NCI-H2227 (cell line): ENCODE measurements at regions not wholly inside any gene's neighbourhood (a gene's known extent, or its start where the extent isn't known, plus 50 kb on each side); places are given as distances from the start of the nearest gene placed in this dataset.

Source experiments
- DNase-seq: peaks from one replicate; lab custom pipeline; 2025; ENCODE audit not compliant: unreplicated experiment; lab: John Stamatoyannopoulos, UW

GRCh38 chr10:4498711-4499251 is 327.2 kb upstream of the AKR1E2 start:
- no peak for DNase-seq

- DNase-seq = no peak
These were observed 331.5 kb upstream of the AKR1E2 start for GRCh38 chr10:4494551-4494950.

DNA sequence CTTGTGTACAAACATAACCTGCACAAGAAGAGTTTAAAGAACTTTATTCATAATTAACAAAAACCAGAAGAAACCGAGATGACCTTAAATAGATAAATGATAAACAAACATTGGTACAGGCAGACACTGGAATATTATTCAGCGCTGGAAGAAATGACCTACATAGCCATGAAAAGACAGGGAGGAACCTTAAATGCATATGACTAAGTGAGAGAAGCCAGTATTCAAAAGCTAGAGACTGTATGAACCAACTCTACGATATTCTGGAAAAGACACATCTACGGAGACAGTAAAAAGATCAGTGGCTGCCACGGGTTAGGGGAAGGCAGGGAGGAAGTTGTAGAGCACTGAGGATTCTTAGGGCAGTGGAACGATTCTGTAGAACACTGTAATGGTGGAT is 333.8 kb upstream of the AKR1E2 start:
- no peak for DNase-seq

DNA sequence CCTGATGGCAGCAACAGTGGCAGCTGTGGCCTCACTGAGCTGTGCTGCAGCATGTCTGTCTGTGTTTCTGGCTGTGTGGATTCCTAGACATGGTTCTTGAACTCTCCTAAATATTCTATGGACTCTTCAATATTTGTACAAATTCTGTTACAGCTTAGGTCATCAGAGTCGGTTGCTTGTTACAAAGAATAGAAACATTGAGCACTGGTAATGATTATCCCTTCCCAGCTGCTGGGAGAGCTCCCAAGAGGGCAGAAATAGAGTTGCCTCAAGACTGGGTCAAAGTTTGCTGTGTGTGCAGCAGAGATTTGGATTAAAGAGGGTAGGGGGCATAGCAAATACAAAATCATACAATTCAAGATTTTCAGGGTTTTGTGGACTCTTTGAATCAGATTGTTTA is 337.1 kb upstream of the AKR1E2 start:
- DNase-seq = no peak

DNA sequence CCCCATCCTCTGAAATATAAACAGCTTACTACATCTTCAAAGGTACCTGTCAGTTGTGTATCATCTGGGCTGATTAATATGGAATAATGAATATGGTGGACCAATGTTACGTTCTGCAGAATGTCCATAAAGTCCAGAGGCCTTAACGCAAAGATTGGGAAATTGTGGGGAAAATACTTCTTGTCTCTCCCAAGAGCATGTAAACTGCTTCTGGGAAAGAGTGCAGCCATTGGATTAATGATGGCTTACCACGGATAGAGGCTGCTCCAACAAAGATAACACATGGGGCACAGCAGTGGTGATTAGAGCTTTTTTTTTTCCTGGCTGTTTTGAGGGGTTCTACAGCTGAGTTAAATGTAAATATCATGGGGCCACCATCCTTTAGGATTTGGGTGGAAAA is 340.4 kb upstream of the AKR1E2 start:
- no peak for DNase-seq

DNA sequence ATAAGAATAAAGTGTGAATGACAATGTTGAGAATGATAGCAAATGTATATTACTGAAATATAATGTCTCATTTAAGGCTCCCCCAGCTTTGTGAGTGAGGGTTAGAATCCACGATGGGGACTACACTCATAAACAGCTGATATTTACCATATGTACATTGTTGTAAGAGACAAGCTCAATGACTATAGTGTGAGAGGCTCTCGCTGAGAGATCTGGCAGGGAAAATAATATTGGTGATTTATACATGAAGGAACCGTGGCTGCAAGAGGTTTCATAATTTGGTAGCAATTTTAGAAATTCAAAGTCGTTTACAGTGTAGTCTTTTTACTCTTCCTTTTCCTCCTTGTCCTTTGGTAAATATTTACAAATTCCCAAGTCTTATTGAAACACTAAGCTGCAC is 342.2 kb upstream of the AKR1E2 start:
- DNase-seq = no peak

- no peak for DNase-seq
These were observed 343.3 kb upstream of the AKR1E2 start for GRCh38 chr10:4482659-4483058.

DNA sequence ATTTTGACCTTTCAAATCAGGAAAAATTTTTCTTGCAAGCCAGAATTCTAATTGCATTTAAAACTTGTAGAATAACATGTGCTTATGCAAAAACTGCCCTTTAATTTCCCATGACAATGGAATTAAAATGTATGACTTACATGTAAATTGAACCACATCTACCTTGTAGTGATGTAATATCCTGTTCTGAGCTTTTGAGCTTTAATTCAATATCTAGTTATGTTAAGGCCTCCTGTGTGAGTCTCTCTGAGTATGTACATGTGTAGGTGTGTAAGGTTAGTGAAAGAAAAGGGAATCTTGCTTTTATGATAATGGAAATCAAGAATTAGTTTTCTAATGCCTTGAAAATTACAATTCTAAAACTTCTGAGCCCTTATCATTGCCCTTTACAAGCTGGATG is 344.8 kb upstream of the AKR1E2 start:
- DNase-seq = no peak

- DNase-seq = no peak
These were observed 346.7 kb upstream of the AKR1E2 start for GRCh38 chr10:4479342-4479741.

DNA sequence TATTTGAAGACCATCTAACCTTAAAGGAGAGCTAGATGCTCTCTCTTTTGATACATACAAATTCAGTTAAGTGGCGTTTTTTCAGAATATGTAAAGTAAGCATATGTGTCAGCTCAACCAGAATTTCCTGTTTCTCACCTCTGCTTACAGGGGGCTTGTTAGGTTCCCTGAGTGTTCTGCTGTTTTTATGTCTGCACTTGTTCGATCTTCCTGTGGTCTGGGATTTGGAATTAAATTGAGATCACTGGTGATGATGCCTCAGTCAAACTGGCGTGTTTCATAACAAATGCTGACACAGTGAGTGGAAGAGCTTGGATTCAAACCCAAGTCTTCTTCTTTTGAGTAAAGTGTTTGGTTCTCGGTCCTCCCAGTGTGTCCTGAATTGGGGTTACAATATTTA is 348.3 kb upstream of the AKR1E2 start:
- DNase-seq = no peak

DNA sequence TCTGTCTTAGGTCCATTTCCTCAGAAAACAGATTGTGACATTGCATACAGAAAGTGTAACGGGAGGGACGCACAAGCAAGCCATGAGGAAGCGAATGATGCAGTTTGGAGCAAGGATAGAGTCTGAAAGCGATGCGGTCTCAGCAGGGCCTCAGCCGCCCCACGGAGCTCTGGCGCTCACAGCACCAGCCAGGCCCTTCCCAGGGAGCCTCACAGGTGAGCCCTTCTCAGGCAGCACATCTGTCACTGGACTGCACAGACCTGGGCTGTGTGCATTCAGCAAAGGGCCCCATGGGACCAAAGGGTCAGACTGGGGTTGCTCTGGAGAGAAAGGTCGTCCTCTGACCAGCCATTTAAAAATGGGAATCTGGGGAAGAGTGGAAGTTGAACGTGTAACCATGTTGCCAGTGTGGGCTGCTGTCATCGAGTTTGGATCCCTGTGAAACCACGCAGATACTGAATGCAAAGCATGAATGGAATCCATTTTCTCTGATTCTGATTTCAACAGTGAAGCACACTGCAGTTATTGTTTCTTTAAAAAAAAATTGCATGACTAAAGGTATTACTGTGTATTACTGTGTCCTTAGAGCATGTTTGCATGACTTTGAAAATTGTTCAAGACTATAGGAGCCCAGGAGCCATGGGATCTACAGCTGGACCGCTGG is 350.0 kb upstream of the AKR1E2 start:
- no peak for DNase-seq

DNA sequence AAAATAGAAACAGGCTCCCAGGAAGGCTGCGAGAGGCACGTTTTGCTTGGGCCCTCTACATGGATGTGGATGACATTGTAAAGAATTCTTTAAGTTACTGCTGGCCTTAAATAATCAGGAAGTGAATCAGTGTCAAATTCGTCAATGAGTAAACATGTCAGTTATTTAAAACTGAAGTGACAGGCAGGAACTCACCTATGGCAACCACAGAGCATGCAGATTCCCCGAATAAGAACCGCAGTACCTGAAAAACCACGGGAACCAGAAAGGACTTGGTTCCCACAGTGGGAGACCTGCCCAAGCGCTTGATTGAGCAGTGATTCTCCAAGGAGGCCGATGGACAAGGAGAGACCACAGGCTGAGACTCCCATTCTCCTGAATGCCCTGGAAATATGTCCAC is 351.2 kb upstream of the AKR1E2 start:
- DNase-seq = no peak

DNA sequence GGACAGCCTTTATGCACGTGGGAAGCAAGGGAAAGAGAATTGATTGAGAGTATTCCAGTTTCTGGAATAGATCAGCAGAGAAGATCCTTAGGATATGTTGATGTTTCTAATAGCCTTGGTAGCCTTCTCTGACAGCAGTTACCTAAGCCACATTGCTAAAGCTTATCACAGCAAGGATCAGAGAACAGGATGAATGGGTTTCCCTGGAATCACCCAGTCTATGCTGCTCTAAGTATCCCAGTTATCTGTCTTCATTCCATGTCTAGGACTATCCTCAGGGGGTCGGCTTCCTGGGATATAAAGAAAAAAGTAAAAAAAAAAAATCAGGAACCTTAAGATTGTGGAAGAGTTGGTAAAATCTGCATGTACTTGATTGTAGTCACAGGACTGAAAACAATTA is 352.0 kb upstream of the AKR1E2 start:
- no peak for DNase-seq

- no peak for DNase-seq
These were observed 353.7 kb upstream of the AKR1E2 start for GRCh38 chr10:4472190-4472904.

DNA sequence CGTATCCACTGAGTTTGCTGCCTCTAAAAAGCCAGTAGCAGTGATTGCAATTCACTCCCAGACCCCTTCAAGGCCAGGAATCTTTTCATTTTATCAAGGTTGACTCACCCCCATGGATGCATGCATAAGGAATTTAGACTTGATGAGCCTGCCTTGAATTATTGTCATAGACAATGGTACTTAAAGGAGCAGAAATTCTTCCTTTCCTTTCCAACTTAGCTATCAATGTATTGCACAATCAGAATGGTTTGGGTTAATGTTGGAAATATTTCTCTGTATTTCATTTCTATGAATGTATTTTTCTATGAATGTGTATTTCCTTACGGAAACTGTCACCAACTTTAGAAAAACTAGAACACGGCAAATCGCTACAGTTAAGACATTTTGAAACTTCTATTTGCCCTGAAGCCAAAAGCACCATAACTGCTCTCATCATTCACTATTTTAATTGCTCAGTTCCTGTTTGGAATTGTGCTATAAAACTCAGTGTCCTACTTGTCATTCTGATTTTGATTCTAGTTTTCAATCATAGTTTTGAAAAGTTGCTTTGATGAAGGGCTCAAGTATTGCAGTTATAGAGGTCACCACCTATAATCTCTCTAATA is 355.7 kb upstream of the AKR1E2 start:
- no peak for DNase-seq

- no peak for DNase-seq
These were observed 358.5 kb upstream of the AKR1E2 start for GRCh38 chr10:4467481-4467880.

DNA sequence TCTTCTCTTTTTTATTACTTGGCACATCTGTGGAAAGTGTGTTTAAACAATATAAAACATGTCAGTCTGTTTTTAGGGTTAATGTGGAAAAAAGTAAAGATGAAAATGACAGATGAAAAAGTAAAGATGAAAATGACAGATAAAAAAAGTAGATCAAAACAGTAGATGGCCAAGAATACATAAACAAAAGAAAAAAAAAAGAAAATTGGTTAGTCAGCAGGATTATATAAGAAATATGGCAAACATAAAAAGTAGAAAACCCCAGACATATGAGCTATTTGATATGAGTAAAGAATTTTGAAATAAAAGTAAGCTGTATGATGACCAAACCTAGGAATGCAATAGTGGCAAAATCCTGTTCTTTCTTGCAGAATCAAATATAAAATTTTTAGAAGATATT is 365.7 kb upstream of the AKR1E2 start:
- no peak for DNase-seq

DNA sequence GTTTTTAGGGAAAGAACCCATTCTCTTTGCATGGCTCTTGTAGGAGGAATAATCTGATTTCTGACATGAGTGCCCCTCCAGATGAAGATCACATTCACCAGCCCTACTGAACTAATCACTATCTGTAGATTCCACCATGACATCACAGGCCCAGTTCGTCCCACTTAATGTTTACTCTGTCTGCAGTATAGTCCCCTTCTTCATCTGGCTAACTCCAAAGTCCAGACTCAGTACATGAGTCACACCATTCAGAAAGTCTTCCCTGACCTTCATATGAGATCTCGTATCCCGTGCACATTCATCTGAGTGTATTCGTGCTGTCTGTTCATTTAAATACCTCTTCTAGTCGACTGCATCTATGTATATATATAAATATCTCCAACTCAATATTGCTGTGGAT is 366.5 kb upstream of the AKR1E2 start:
- DNase-seq = no peak

DNA sequence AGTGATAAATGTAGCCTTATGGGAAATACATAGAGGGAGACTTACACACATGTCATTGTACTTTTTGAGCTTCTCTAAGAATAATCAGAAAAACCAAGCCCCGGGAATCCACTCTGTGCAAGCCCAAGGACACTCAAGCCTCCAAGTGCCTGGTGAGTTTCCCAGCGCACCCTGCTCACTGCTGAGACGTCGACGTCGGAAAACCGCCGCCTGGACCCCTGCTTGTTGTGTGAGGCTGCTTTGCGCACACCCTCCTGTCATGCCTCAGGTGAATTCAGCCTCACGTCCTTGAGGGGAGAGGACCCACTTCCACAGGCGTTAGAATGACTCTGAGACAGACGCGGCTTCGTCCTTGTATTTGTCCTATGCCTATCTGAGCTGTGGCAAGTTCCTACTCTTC is 368.4 kb upstream of the AKR1E2 start:
- DNase-seq = no peak

DNA sequence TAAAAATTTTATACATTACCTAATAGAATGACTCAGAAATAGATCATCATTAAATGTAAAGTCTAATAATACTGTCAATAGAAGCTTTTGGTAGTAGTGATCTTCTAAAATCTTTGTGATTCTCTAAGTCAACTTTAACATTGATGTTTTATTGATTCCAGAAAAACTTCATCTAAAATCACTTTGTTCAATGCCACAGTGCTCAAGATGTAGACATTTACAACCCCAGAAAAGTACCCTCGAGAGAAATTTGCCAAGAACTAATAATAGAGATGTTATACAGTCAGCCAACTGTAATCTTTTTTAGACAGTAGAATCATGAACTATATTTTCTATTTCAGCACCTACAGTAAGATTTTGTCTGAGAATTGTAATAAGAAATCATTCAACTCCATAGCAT is 369.2 kb upstream of the AKR1E2 start:
- DNase-seq = no peak

GRCh38 chr10:4456279-4456678 is 369.7 kb upstream of the AKR1E2 start:
- no peak for DNase-seq

DNA sequence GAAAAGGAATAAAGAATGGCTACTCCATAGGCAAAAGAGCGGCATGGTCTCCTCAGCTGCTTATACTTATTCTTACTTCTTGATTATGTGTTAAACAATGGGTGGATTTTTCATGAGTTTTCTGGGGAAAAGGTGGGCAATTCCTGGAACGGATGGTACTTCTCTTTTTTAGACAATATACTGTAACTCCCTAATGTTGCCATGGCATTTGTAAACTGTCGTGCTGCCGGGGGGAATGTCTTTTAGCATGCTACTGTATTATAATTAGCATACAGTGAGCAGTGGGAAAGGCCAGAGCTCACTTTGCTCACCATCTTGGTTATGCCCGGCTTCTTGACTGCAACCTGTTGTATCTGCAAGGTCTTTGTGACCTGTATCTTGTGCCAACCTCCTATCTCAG is 372.1 kb upstream of the AKR1E2 start:
- DNase-seq = no peak
